A549 (cell line): ENCODE measurements at regions not wholly inside any gene's neighbourhood (a gene's known extent, or its start where the extent isn't known, plus 50 kb on each side); places are given as distances from the start of the nearest gene placed in this dataset.

ENCODE experiments used
- CBX8 ChIP-seq: fragments of 200-600 bp; sonication (generic); IDR thresholded peaks from 2 replicates; pipeline ENCODE4 v1.6.1; 2016
- CTCF ChIP-seq: fragments of >200 bp; sonication (Bioruptor Twin); formaldehyde crosslinking; IDR thresholded peaks from 3 replicates; pipeline ENCODE4 v1.5.1; 2016
- FOXS1 ChIP-seq: fragments of 250-450 bp; sonication (Bioruptor Pico); IDR thresholded peaks from 2 replicates; pipeline ENCODE4 v1.5.0; 2020; ENCODE audit warnings: mild to moderate bottlenecking, moderate library complexity
- MAX ChIP-seq: IDR thresholded peaks from 2 replicates; pipeline ENCODE4 v1.6.1; 2012
- POLR2A ChIP-seq: IDR thresholded peaks from 2 replicates; pipeline ENCODE4 v1.6.1; 2012; ENCODE audit warnings: mild to moderate bottlenecking, low read length
- RNF2 ChIP-seq: fragments of 200-600 bp; sonication (generic); IDR thresholded peaks from 2 replicates; pipeline ENCODE4 v1.6.1; 2016; ENCODE audit warnings: low read depth, mild to moderate bottlenecking, antibody characterized with exemption, moderate library complexity, borderline replicate concordance

- no peak for TF ChIP-seq CTCF
- TF ChIP-seq MAX, result no peak
- TF ChIP-seq CBX8, result no peak
- TF ChIP-seq POLR2A, result no peak
- TF ChIP-seq FOXS1 (CRISPR knock-in tag), result no peak
- TF ChIP-seq RNF2, result no peak
Measured at GRCh38 chr9:91082731-91083130, 279.0 kb downstream of the AUH start.
